H9 (cell line): ENCODE measurements at regions not wholly inside any gene's neighbourhood (a gene's known extent, or its start where the extent isn't known, plus 50 kb on each side); places are given as distances from the start of the nearest gene placed in this dataset.

Source experiments
- DNase-seq: peaks from one replicate; pipeline ENCODE4 v3.0.0-alpha.2; 2017
- H2AFZ ChIP-seq: one replicate; pipeline ENCODE4 v1.6.1; 2013; ENCODE audit warnings: mild to moderate bottlenecking, low read length, control low read depth, moderate library complexity
- H2AK5ac ChIP-seq: 2 replicates; pipeline ENCODE4 v1.6.1; 2013; ENCODE audit warnings: low read length, control low read depth, mixed read lengths; ENCODE audit not compliant: insufficient read length
- H2BK120ac ChIP-seq: one replicate; pipeline ENCODE4 v1.6.1; 2013; ENCODE audit warnings: low read depth, mild to moderate bottlenecking, low read length, control low read depth, inconsistent platforms; ENCODE audit not compliant: poor library complexity, severe bottlenecking
- H2BK12ac ChIP-seq: 2 replicates; pipeline ENCODE4 v1.6.1; 2013; ENCODE audit warnings: low read length, control low read depth, mixed read lengths, low read depth; ENCODE audit not compliant: insufficient read length
- H2BK15ac ChIP-seq: 2 replicates; pipeline ENCODE4 v1.6.1; 2013; ENCODE audit warnings: low read depth, low read length, control low read depth
- H2BK20ac ChIP-seq: one replicate; pipeline ENCODE4 v1.6.1; 2013; ENCODE audit warnings: low read depth, mild to moderate bottlenecking, low read length, control low read depth, inconsistent platforms; ENCODE audit not compliant: poor library complexity, severe bottlenecking
- H2BK5ac ChIP-seq: 2 replicates; pipeline ENCODE4 v1.6.1; 2013; ENCODE audit warnings: low read length, control low read depth, mixed read lengths; ENCODE audit not compliant: insufficient read length
- H3K14ac ChIP-seq: 2 replicates; pipeline ENCODE4 v1.6.1; 2013; ENCODE audit warnings: low read length, control low read depth; ENCODE audit not compliant: insufficient read depth
- H3K18ac ChIP-seq: 2 replicates; pipeline ENCODE4 v1.6.1; 2013; ENCODE audit warnings: low read depth, mild to moderate bottlenecking, mixed read lengths, low read length, control low read depth; ENCODE audit not compliant: insufficient read length
- H3K23ac ChIP-seq: 2 replicates; pipeline ENCODE4 v1.6.1; 2013; ENCODE audit warnings: low read length, control low read depth, mixed read lengths, low read depth; ENCODE audit not compliant: insufficient read length
- H3K23me2 ChIP-seq: 2 replicates; pipeline ENCODE4 v1.6.1; 2013; ENCODE audit warnings: low read depth, mild to moderate bottlenecking, mixed read lengths, low read length, control low read depth; ENCODE audit not compliant: insufficient read length, poor library complexity, severe bottlenecking
- H3K27ac ChIP-seq: 2 replicates; pipeline ENCODE4 v1.5.1; 2013; ENCODE audit warnings: low read length, control low read depth, mixed read lengths, low read depth; ENCODE audit not compliant: insufficient read length
- H3K27me3 ChIP-seq: 2 replicates; pipeline ENCODE4 v1.6.1; 2013; ENCODE audit warnings: low read length, control low read depth, inconsistent platforms; ENCODE audit not compliant: insufficient read depth
- H3K4ac ChIP-seq: 2 replicates; pipeline ENCODE4 v1.6.1; 2013; ENCODE audit warnings: low read depth, mild to moderate bottlenecking, control low read depth, inconsistent platforms, low read length, moderate library complexity
- H3K4me1 ChIP-seq: 2 replicates; pipeline ENCODE4 v1.6.1; 2013; ENCODE audit warnings: low read length, control low read depth, inconsistent platforms; ENCODE audit not compliant: insufficient read depth
- H3K4me2 ChIP-seq: 2 replicates; pipeline ENCODE4 v1.6.1; 2013; ENCODE audit warnings: low read length, control low read depth, mixed read lengths; ENCODE audit not compliant: insufficient read length, insufficient read depth
- H3K56ac ChIP-seq: 2 replicates; pipeline ENCODE4 v1.6.1; 2013; ENCODE audit warnings: low read depth, mild to moderate bottlenecking, mixed read lengths, low read length, control low read depth; ENCODE audit not compliant: insufficient read length
- H3K79me1 ChIP-seq: 2 replicates; pipeline ENCODE4 v1.6.1; 2013; ENCODE audit warnings: low read depth, mild to moderate bottlenecking, moderate library complexity, low read length, control low read depth, inconsistent platforms; ENCODE audit not compliant: insufficient read depth, poor library complexity, severe bottlenecking
- H3K79me2 ChIP-seq: 2 replicates; pipeline ENCODE4 v1.6.1; 2013; ENCODE audit warnings: low read length, control low read depth, inconsistent platforms; ENCODE audit not compliant: insufficient read depth
- H3K9ac ChIP-seq: 2 replicates; pipeline ENCODE4 v1.6.1; 2013; ENCODE audit warnings: low read length, control low read depth, mixed read lengths; ENCODE audit not compliant: insufficient read length; ENCODE audit errors: extremely low read depth
- H3K9me3 ChIP-seq: one replicate; pipeline ENCODE4 v1.6.1; 2013; ENCODE audit warnings: low read depth, low read length, inconsistent platforms; ENCODE audit not compliant: control insufficient read depth
- H3T11ph ChIP-seq: one replicate; pipeline ENCODE4 v1.6.1; 2013; ENCODE audit warnings: mild to moderate bottlenecking, low read length, control low read depth, inconsistent platforms
- H4K20me1 ChIP-seq: one replicate; pipeline ENCODE4 v1.6.1; 2013; ENCODE audit not compliant: control insufficient read depth, insufficient read length, insufficient read depth
- H4K5ac ChIP-seq: 2 replicates; pipeline ENCODE4 v1.6.1; 2013; ENCODE audit warnings: low read depth, mild to moderate bottlenecking, mixed read lengths, low read length, control low read depth; ENCODE audit not compliant: insufficient read length
- H4K8ac ChIP-seq: replicated peaks from 2 replicates; pipeline ENCODE4 v1.6.1; 2013; ENCODE audit warnings: low read length, control low read depth, mixed read lengths, low read depth; ENCODE audit not compliant: insufficient read length
- H4K91ac ChIP-seq: 2 replicates; pipeline ENCODE4 v1.6.1; 2013; ENCODE audit warnings: low read depth, mild to moderate bottlenecking, moderate library complexity, mixed read lengths, low read length, control low read depth; ENCODE audit not compliant: insufficient read length
- H3K27ac Mint-ChIP-seq, 3 experiments: 2 replicates in 2 of 3; 3 replicates in 1 of 3; pipeline ENCODE4 v1.8.0; 2020 to 2021; ENCODE audit warnings: mixed read lengths in 3 of 3, mild to moderate bottlenecking in 1 of 3, moderate library complexity in 1 of 3
- H3K27me3 Mint-ChIP-seq: 2 replicates; pipeline ENCODE4 v1.8.0; 2021; ENCODE audit warnings: low read depth, mild to moderate bottlenecking, moderate library complexity, mixed read lengths
- H3K36me3 Mint-ChIP-seq, 3 experiments: 2 replicates in 2 of 3; 3 replicates in 1 of 3; pipeline ENCODE4 v1.8.0; 2020 to 2021; ENCODE audit warnings: low read depth in 3 of 3, mixed read lengths in 3 of 3; ENCODE audit not compliant: insufficient read depth in 1 of 3
- H3K4me1 Mint-ChIP-seq, 2 experiments: 2 replicates each; pipeline ENCODE4 v1.8.0; 2020; ENCODE audit warnings: mixed read lengths in 2 of 2
- H3K4me3 Mint-ChIP-seq, 2 experiments: 2 replicates in 1 of 2; 3 replicates in 1 of 2; pipeline ENCODE4 v1.8.0; 2020 to 2021; ENCODE audit warnings: mild to moderate bottlenecking in 2 of 2, mixed read lengths in 2 of 2, moderate library complexity in 1 of 2
- H3K9me3 Mint-ChIP-seq, 2 experiments: 2 replicates in 1 of 2; 3 replicates in 1 of 2; pipeline ENCODE4 v1.8.0; 2020; ENCODE audit warnings: mild to moderate bottlenecking in 2 of 2, mixed read lengths in 2 of 2, moderate library complexity in 1 of 2
- CTCF ChIP-seq: fragments of 200-600 bp; sonication (generic); conservative IDR thresholded peaks from 3 replicates; pipeline ENCODE4 v1.8.0; 2021; ENCODE audit warnings: antibody characterized with exemption, mild to moderate bottlenecking
- WGBS: extraction: QIAGEN DNeasy Blood & Tissue Kit; methylation state at CpG from one replicate; pipeline ENCODE4 v1.1.7; 2013; ENCODE audit warnings: missing lambda C conversion rate, low lambda C conversion rate, mixed read lengths; ENCODE audit not compliant: insufficient read length; ENCODE audit errors: extremely low coverage; 5-methylcytosine and 5-hydroxymethylcytosine counted together

- Mint-ChIP-seq H3K4me3 (peak overlapping the region; percentile 80 to 90), H3K9me3 (no peaks in the 10 kb centered on the region), H3K36me3 (peaks cover 10 to 26% (median 19%) of the 10 kb centered on the region in 3 experiments; a peak in 6 of 7 replicates), H3K27ac (no peak overlapping the region), H3K4me1 (peaks cover 18% of the 10 kb centered on the region in 2 experiments), H3K27me3 (peaks cover 10% of the 10 kb centered on the region)
- H2BK20ac ChIP-seq, result no peak overlapping the region
- H2BK12ac ChIP-seq, result no peak overlapping the region
- H2BK15ac ChIP-seq, result no peak overlapping the region
- no peak overlapping the region for H3K23ac ChIP-seq
- no peaks in the 10 kb centered on the region for H4K20me1 ChIP-seq
- WGBS, result no CpG with 5 or more reads among the region's 97 CpGs
- H3K9ac ChIP-seq, result peak overlapping the region; percentile 20
- H3K4me2 ChIP-seq, result peak overlapping the region; percentile 36
- no peak overlapping the region for H2BK5ac ChIP-seq
- no peak overlapping the region for H3K18ac ChIP-seq
- H4K91ac ChIP-seq, result no peak overlapping the region
- no peak overlapping the region for H2BK120ac ChIP-seq
- no peak overlapping the region for H3K27ac ChIP-seq
- no peak overlapping the region for H3K4ac ChIP-seq
- H3K27me3 ChIP-seq, result no peaks in the 10 kb centered on the region
- peaks cover 4% of the 10 kb centered on the region for H3K23me2 ChIP-seq
- no peaks in the 10 kb centered on the region for H3K9me3 ChIP-seq
- H3K4me1 ChIP-seq, result no peaks in the 10 kb centered on the region
- H3T11ph ChIP-seq, result no peak overlapping the region
- H3K79me2 ChIP-seq, result peaks cover 10% of the 10 kb centered on the region; the same call in 1 of the 2 replicates
- DNase-seq, result peak; percentile 95
- TF ChIP-seq CTCF, result peak; percentile 88
- no peak overlapping the region for H4K5ac ChIP-seq
- H2AK5ac ChIP-seq, result no peak overlapping the region
- H3K14ac ChIP-seq, result no peak overlapping the region
- H2AFZ ChIP-seq, result no peak overlapping the region
- peaks cover 8% of the 10 kb centered on the region for H3K79me1 ChIP-seq
- no peak overlapping the region for H4K8ac ChIP-seq
- H3K56ac ChIP-seq, result no peak overlapping the region
These were observed 127.1 kb upstream of the ZNF746 start for GRCh38 chr7:149624419-149625339.
